Liver (tissue), 3 donors: ENCODE measurements at regions not wholly inside any gene's neighbourhood (a gene's known extent, or its start where the extent isn't known, plus 50 kb on each side); places are given as distances from the start of the nearest gene placed in this dataset.

Experiments used
- CTCF ChIP-seq: fragments of 150-350 bp; IDR thresholded peaks from 2 replicates; pipeline ENCODE4 v1.5.1; 2017; ENCODE audit warnings: improper control_type of control experiment, low read depth, low read length; ENCODE audit not compliant: missing input control
- SP1 ChIP-seq: IDR thresholded peaks from 2 replicates; pipeline ENCODE4 v1.6.1; 2018; ENCODE audit warnings: antibody characterized with exemption, mild to moderate bottlenecking
- TAF1 ChIP-seq: conservative IDR thresholded peaks from 2 replicates; pipeline ENCODE4 v1.6.1; 2016; ENCODE audit warnings: antibody characterized with exemption, mild to moderate bottlenecking
- donor health status: healthy.
- donor health status: healthy.

- TF ChIP-seq CTCF (no peak), SP1 (no peak), TAF1 (no peak)
These were observed 1104.1 kb downstream of the CDH11 start for GRCh38 chr16:64017796-64018195.
